Neural crest cell (in vitro differentiated cells): ENCODE measurements at regions not wholly inside any gene's neighbourhood (a gene's known extent, or its start where the extent isn't known, plus 50 kb on each side); places are given as distances from the start of the nearest gene placed in this dataset.

Experiments used
- DNase-seq: peaks from one replicate; pipeline ENCODE4 v3.0.0; 2021; ENCODE audit warnings: low read depth, mixed read lengths, low spot score
- H3K27ac Mint-ChIP-seq: one replicate; pipeline ENCODE4 v1.8.0; 2021; ENCODE audit warnings: mild to moderate bottlenecking, mixed read lengths; ENCODE audit not compliant: unreplicated experiment
- H3K27me3 Mint-ChIP-seq: 2 replicates; pipeline ENCODE4 v1.8.0; 2021; ENCODE audit warnings: low read depth, mild to moderate bottlenecking, mixed read lengths
- H3K36me3 Mint-ChIP-seq: 2 replicates; pipeline ENCODE4 v1.8.0; 2021; ENCODE audit warnings: low read depth, mild to moderate bottlenecking, mixed read lengths
- H3K4me1 Mint-ChIP-seq: 2 replicates; pipeline ENCODE4 v1.8.0; 2021; ENCODE audit warnings: mixed read lengths
- H3K4me3 Mint-ChIP-seq: one replicate; pipeline ENCODE4 v1.8.0; 2021; ENCODE audit warnings: mild to moderate bottlenecking, mixed read lengths
- H3K9me3 Mint-ChIP-seq: 2 replicates; pipeline ENCODE4 v1.8.0; 2021; ENCODE audit warnings: mixed read lengths
- TF ChIP-seq, protein P1 (sequence below): fragments of 200-600 bp; sonication (generic); conservative IDR thresholded peaks from 2 replicates; pipeline ENCODE4 v1.5.0; 2021; ENCODE audit warnings: antibody characterized with exemption, mild to moderate bottlenecking

GRCh38 chr10:78894841-78895195, 173.9 kb upstream of the ZMIZ1 start:
- Mint-ChIP-seq H3K27me3 (no peaks in the 10 kb centered on the region), H3K4me3 (no peak overlapping the region), H3K27ac (no peak overlapping the region), H3K36me3 (no peaks in the 10 kb centered on the region), H3K9me3 (peaks cover 3% of the 10 kb centered on the region), H3K4me1 (peaks cover 4% of the 10 kb centered on the region)
- TF ChIP-seq, protein P1, sequence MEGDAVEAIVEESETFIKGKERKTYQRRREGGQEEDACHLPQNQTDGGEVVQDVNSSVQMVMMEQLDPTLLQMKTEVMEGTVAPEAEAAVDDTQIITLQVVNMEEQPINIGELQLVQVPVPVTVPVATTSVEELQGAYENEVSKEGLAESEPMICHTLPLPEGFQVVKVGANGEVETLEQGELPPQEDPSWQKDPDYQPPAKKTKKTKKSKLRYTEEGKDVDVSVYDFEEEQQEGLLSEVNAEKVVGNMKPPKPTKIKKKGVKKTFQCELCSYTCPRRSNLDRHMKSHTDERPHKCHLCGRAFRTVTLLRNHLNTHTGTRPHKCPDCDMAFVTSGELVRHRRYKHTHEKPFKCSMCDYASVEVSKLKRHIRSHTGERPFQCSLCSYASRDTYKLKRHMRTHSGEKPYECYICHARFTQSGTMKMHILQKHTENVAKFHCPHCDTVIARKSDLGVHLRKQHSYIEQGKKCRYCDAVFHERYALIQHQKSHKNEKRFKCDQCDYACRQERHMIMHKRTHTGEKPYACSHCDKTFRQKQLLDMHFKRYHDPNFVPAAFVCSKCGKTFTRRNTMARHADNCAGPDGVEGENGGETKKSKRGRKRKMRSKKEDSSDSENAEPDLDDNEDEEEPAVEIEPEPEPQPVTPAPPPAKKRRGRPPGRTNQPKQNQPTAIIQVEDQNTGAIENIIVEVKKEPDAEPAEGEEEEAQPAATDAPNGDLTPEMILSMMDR, result no peak
- DNase-seq, result no peak

DNA sequence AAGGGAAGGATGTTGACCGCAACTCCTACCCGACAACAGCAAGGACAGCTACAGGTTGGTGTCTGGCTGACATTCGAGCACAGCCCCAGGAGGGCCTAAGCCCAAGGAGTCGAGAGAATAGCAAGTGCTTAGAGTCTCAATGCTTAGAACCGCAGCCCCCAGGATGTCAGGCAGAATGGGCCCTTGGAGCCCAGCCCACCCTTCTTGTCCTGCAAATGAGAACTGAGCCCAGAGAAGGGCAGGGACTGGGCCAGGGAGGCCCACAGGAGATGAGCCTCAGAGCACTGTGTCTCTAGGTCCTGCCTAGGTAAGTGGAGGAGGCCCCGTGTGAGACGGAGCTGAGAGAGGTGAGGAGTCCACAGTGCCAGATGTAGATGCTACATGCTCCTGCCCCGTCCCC, 173.3 kb upstream of the ZMIZ1 start:
- Mint-ChIP-seq H3K4me3 (no peak overlapping the region), H3K36me3 (no peaks in the 10 kb centered on the region), H3K27me3 (no peaks in the 10 kb centered on the region), H3K27ac (no peak overlapping the region), H3K4me1 (peaks cover 4% of the 10 kb centered on the region), H3K9me3 (peaks cover 3% of the 10 kb centered on the region)
- TF ChIP-seq, protein P1, result no peak
- DNase-seq, result no peak

DNA sequence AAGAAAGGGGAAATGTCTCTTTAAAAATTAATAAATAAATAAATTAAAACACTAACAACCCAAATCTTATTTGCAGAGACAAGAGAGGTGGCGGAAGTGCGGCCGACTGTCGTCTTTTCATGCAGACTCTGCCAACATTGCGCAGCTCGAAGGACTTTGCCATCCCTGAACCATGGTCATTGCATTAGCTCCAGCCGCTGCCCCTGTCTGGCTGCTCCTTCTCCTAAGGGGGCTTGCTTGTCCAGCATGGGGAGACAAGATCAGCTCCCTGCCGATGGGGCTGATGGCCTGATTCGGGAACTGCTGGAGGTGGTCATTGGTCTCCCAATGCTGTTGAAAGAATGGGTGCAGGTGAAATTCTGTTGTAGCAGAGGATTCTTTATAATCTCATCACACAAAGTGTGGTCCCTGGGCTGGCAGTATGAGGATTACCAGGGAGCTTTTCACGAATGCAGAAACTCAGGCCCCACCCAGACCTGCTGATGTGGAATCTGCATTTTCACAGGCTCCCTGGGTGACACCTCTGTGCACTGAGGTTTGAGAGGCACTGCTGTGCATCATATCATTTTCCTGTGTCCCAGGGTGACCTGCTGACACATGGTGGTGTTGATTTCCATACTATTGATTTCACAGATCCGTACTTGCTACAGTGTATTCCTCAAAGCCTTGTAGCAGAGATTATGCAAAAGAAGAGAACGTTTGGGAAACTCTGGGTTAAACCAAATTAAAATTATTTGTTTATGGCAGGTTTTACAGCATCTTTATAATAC, 172.4 kb upstream of the ZMIZ1 start:
- H3K27me3 Mint-ChIP-seq, result no peaks in the 10 kb centered on the region
- no peak overlapping the region for H3K27ac Mint-ChIP-seq
- no peaks in the 10 kb centered on the region for H3K36me3 Mint-ChIP-seq
- H3K4me1 Mint-ChIP-seq, result peaks cover 4% of the 10 kb centered on the region
- TF ChIP-seq, protein P1, result no peak
- H3K9me3 Mint-ChIP-seq, result no peaks in the 10 kb centered on the region
- DNase-seq, result no peak
- no peak overlapping the region for H3K4me3 Mint-ChIP-seq

GRCh38 chr10:78898341-78899097, 170.2 kb upstream of the ZMIZ1 start:
- H3K4me3 Mint-ChIP-seq, result no peak overlapping the region
- H3K27ac Mint-ChIP-seq, result no peak overlapping the region
- no peaks in the 10 kb centered on the region for H3K9me3 Mint-ChIP-seq
- peaks cover 4% of the 10 kb centered on the region for H3K4me1 Mint-ChIP-seq
- DNase-seq, result no peak
- no peaks in the 10 kb centered on the region for H3K27me3 Mint-ChIP-seq
- TF ChIP-seq, protein P1, result no peak
- no peaks in the 10 kb centered on the region for H3K36me3 Mint-ChIP-seq

- Mint-ChIP-seq H3K4me1 (peaks cover 4% of the 10 kb centered on the region), H3K9me3 (no peaks in the 10 kb centered on the region), H3K27me3 (no peaks in the 10 kb centered on the region), H3K4me3 (no peak overlapping the region), H3K27ac (no peak overlapping the region), H3K36me3 (no peaks in the 10 kb centered on the region)
- no peak for DNase-seq
- TF ChIP-seq, protein P1, result no peak
Observed at GRCh38 chr10:78899098-78899754, 169.5 kb upstream of the ZMIZ1 start.
